HG03469 (cell line): ENCODE measurements at regions not wholly inside any gene's neighbourhood (a gene's known extent, or its start where the extent isn't known, plus 50 kb on each side); places are given as distances from the start of the nearest gene placed in this dataset.
"Not testable (repeated sequence)": the region's sequence is repeated elsewhere in the genome, so short reads cannot be mapped to it uniquely, and the experiment has no call there.

ENCODE experiments used
- ATAC-seq: cut with Tn5 transposase; IDR thresholded peaks from one replicate; pipeline ENCODE4 v1.9.1; 2021; ENCODE audit warnings: mild to moderate bottlenecking, moderate library complexity, moderate number of reproducible peaks; ENCODE audit not compliant: unreplicated experiment

DNA sequence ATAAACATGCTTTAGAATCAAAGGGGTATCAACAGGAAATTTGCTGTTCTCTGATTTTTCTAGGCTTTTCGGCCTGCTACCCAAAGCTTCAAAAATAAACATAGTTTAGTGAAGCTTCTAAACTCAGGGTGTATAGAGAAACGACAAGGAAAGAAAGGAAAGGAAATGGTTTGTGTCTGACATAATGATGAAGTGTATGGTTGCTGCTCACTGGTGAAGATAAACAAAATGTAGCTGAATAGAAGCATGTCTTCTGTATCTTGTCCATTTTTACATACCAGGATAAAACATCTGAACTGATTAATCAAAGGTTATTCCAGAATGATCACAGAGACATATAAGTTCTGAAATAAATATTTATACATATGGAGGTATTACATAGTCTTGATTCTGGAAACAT is 1324.6 kb upstream of the NRXN1 start:
- ATAC-seq: no peak

DNA sequence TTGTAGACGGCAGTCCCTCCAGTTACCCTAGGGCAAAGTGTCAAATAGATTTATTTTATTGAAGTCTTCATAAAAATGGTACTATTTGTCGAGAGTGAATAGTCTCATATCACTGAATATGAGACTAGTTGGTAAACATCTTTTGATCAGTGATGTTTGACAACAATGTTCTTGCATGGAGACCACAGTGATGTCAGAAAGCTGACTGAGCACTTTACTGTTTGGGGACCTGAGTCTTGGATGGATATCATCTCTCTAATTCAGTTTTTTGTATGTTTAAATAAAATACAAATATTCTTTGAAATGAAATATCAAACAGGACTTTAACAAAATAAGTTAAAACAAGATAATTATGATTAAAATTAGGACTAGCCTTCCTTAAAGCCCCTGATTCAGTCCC is 1315.4 kb upstream of the NRXN1 start:
- ATAC-seq: no peak

DNA sequence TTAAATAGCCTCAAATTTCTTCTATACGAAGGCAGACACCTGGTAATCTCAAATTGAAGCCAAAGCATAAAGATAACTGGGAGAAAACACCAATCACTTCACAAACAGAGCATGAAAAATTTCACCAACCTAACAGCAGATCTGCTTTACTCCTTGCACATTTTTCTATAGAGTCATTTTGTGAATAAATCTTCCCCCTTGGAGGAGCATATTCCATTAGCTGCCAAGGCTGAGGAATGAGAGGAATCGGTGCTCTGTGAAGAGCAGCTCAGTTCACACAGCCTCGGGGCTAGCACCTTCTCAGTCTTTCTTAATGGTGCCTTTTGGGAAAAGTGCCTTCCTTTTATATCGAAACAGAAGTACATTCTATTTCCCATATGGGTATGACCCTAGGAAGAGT is 1313.7 kb upstream of the NRXN1 start:
- no peak for ATAC-seq

DNA sequence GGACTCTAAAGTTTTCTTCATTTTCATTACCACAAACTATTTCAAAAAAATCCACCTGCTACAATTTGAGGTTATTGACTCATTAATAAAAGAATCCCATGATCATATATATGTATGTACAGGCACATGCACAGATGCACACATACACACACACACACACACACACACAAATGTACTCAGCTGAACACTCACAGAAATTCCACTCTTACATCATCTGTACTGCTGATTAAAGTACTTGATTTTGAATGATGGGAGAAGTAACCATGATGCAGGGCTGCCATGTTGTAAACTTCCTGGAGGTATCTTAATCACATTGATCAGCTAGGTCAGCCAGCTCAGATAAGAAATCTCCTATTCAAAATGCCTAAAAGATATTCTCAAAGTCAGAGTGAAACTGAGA is 1313.2 kb upstream of the NRXN1 start:
- ATAC-seq: no peak

DNA sequence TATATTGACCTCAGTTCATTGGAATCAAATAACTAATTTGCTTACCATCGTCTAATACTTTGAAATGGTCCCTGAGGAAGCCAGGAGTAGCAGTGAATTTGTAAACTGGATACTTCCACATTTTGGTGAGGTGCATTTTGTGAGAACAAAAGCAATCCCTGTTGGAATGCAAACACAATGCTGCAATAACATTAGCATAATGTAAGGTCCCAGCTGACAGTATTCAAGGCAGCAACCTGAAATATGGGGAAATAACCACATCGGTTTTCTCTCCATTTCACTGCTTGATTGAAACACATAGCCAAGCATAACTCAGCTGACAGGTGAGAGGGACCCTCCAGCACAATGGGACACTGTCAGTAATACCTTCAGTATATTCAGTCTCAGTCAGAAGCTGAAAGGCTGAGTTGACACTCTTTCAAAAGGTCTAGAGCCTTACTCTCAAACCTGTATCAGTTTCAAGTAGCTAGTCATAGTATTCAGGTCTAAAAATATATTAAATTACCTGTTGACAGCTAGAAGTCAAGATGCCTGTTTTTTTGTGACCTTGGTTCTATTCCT is 1311.9 kb upstream of the NRXN1 start:
- ATAC-seq: no peak

DNA sequence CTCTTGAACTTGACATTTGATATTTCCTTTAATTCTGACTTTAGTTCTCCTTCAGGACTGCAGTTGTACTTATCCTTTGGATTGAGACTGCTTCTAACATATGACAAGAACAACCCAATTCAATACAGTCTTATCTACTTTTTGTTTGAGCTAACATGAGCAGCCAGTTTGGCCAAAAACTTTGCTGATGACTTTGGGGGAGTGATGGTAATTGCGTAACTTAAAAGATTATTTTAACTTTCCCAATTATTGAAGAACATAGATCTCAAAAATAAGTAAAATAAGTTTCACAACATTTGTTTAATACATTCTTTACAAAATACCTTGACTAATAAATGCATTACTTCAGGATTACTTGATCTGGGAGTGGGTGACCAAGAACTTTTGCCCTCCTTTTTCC is 1311.1 kb upstream of the NRXN1 start:
- ATAC-seq: no peak

DNA sequence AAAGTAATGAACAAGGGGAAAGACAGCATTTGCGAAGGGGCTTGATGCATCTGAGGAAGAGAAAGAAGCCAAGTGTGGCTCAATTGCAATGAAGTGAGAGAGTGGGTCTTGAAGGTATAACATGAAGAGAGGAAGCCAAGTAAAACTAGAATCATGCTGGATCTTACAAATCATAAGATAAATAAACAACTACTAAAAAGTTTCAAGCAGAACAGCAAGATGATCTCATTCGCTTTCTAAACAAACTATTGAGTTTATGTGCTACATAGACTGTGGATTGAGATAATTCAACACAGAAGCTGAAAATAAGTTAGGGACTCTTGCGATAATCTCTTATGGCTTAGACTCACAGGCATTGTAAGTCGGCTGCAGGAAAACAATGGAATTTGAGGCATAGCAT is 1310.5 kb upstream of the NRXN1 start:
- ATAC-seq: no peak

DNA sequence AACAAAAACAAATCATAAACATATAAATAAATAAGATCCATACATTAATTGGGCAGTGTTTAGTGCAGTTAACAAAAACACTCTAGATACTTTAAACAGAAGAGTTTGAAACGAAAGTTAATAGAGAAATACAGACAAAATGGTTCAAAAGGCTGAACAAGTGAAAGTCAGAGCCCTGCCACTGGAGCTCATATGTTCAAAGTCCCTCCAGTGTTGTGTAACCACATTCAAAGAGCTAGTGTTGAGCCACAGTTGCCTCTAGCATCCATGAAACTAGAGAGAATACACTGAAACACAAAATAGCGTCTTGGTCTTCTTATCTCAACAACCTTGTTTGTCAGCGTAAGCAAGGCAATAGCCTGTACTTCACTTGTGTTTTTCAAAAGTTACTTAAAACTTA is 1309.8 kb upstream of the NRXN1 start:
- ATAC-seq: no peak

DNA sequence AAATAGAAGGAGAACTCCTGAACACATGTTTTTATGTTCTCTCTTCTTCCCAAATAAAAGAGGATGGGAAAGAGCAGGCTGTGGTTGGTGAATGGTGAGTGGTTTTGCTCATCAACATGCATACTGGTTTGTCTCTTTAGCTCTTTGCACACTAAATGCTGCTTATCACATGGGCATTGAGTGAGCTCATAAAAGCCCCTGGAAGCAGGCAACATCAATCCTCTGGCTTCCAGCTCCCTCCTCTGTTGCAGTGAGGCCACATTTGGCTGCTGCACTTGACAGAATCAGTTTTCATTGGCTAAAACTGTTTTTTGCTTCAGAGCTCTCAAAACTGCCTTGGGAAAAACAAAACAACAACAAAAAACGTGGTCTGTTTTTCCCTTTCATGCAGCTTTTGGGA is 1308.2 kb upstream of the NRXN1 start:
- ATAC-seq: no peak

DNA sequence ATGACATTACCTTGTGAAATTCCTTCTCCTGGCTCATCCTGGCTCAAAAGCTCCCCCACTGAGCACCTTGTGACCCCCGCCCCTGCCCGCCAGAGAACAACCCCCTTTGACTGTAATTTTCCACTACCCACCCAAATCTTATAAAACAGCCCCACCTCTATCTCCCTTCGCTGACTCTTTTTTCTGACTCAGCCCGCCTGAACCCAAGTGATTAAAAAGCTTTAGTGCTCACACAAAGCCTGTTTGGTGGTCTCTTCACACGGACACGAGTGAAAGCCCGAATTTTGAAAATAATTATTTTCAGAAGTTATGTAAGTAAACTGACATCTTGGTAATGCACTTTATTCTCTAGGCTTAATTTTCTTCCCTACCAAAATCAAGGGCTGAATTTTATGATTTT is 1305.9 kb upstream of the NRXN1 start:
- ATAC-seq: not testable (repeated sequence)

DNA sequence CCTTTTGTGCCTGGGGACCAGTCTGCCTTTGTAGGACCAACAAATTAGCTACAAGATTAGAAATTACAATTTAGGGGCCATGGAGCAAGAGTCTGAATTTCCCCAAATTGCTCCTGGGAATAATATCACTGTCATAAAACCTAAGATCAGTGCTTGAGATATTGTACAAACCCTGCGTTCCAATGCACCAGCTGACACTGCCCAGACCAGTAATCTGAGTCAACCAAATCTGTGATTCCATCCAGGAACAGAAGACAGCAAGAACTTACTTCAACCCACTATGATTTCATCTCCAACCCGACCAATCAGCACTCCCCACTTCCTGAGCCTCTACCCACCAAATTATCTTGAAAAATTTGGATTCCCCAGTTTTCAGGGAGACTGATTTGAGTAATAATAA is 1305.0 kb upstream of the NRXN1 start:
- ATAC-seq: no peak

DNA sequence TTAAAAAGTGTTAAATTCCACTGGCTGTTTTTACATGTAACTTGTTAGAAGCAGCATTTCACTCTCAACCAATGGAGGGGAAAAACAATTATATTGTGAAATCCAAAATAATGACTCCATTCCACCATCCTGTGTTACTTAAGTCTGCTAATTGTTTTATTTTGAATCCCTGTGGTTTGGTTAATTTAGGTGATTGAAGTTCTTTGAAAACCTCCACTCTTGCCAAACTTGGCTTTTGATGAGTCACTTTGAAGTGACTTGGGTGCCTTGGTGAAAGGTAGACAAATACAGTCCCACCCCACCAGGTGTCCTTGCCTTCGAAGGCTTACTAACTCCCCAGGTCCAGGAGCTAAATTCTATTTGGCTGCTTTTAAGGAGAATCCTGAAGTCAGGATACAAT is 1303.8 kb upstream of the NRXN1 start:
- no peak for ATAC-seq

DNA sequence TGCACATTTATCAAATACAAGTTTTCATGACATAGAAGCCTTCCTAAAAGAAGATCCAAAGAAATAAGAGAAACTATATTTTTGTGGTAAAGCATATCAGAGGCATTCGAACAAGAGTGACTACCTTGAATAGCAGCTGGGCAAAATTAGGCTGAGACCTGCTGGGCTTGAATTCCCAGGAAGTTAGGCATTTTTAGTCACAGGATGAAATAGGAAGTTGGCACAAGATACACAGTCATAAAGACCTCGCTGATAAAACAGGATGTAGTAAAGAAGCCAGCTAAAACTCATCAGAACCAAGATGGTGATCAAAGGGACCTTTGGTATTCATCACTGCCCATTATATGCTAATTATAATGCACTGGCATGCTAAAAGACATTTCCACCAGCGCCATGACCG is 1302.3 kb upstream of the NRXN1 start:
- ATAC-seq: no peak

DNA sequence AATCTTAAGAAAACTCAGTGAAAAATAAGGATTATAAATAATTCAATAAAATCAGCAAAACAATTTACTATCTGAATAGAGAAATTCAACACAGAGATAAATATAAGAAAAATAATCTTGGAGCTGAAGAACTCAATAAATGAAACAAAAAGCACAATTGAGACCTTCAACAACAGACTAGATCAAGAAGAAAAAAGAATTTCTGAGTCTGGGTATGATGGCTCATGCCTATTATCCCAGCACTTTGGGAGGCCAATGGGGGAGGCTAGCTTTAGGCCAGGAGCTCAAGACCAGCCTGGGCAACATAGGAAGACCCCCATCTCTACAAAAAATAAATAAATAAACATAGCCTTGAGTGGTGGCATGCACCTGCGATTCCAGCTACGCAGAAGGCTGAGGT is 1295.7 kb upstream of the NRXN1 start:
- no peak for ATAC-seq

DNA sequence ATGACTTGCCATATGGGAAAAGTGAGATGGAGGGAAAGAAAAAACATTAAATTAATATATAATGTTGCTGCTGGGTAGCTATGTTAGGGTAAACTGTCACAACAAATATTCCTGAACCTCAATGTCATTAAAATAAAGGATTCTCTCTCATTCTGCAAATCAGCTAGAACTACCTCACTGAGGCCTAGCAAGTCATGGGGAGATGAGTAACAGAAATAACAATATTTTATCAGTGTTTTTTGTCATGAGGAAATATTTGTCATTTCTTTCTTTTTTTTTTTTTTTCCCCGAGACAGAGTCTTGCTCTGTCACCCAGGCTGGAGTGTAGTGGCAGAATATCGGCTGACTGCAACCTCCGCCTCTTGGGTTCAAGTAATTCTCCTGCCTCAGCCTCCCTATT is 1282.3 kb upstream of the NRXN1 start:
- ATAC-seq: no peak

DNA sequence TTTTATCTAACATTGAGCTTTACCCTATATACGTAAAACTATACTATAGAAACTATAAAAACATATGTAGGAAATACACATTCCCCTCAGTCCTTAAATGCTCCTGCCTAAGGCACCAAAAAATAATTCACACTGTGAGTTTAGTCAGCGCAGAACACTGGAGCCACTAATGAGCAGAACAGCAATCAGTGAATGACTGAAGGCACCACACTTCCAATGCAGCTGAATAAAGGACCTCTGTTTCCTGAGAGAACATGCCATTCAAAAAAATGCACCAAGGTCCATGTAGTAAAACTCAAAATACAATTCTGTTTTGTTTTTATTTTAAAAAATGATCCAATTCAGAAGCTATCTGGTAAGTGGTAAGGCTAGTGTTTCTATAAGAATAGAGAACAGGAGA is 1280.6 kb upstream of the NRXN1 start:
- no peak for ATAC-seq

DNA sequence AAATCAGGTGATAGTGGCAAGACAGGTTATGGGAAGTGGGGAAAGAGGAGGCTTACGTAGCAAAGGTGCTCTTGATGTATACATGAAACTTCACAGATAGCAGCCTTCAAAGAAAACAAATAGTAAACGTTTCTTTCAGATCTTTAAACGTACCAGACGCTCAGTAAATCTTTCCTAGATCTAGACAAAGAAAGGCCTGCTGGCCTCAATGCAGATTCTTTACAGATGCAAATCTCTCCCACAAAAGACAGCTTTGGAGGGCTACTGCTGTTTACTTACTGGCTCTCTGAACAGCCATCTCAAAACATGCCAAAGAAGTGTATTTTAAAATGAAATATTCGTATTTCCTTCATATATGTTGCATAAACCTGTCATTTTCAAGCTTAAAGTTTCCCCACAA is 1279.9 kb upstream of the NRXN1 start:
- no peak for ATAC-seq

DNA sequence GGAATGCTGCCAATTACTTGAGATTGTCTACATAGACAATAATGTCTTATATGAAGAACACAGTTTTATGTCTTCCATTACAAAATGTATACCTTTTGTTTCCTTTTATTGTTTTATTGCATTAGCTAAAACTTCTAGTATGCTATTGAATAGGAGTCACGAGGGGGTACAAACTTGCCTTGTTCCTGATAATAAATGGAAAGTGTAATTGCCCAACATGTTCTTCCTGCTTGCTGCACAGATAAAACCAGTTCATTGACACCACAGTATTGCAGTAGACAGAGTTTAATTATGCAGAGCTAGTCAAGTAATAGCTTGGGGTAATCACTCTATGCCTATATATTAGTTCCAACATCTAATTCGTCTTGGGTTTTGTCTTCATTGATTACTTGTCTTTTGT is 1276.2 kb upstream of the NRXN1 start:
- ATAC-seq: no peak

DNA sequence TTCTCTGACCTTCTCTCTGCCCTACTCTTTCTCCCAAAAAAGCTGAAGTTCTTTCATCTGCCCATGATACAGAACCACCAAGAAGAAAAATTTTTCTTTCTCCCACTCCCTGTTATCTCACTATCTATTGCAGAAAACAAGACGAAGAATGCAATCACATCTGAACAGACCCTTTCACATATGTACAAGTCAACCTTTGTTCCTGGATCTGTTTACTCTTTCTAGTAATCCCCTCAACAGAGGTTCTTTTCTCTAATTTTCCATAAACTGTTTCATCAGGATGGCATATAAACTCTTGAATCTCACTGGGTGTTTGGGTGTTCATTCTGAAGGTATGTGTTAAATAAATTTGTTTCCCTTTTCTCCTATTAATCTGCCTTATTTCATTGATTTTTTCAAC is 1262.7 kb upstream of the NRXN1 start:
- no peak for ATAC-seq

DNA sequence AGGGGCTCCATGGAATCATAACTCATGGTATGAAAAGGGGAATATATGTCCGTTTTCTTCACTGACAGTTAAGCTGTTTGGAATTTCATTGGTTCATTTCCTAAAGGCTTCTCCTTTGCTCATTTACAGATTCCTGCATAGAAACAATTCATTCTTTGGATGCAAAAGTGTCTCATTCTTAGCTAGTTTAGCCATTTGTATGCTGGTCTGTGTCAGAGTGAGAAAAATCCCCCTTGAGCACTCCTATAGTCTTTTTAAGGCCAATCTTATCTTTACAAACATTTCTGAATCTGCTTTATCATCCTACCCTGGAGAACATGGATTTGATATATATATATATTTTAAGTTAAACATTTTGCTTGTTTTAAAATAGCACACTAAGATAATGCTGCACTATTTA is 1260.9 kb upstream of the NRXN1 start:
- no peak for ATAC-seq

DNA sequence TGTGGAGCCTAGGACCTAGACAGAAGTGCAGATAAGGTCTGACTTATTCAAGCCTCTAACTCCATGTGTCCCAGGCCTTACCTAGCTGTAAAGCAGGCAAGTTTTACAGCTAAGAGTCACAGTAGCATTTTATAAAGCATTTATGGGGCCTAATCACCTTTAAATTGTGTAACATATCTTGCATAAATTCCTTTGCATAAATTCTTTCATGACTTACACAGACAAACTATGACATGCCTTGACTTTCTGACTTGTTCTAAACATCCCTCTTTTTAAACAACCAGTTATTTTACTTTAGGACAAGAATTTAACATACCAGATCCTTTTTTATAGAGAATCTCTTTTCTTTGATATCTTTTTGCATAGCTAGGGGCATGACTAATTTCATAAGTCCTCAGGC is 1257.8 kb upstream of the NRXN1 start:
- ATAC-seq: no peak

DNA sequence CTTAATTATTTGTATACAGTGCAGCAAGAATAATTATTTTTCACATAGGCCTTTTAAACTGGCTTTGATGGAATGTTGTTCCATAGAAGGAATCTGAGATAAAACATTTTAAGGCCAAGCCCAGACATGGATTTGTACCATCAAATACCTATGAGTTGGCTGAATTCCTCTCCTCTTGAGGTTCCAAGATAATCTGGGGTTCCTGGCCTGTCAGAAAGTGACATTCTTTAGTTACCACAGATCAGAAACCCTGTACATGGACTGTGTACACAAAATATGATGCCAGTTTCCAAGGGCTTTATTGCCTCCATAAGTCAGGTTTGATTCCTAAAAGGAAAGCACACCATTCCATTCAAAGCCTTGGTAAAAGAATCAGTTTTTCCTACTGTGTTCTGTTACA is 1256.7 kb upstream of the NRXN1 start:
- ATAC-seq: no peak

DNA sequence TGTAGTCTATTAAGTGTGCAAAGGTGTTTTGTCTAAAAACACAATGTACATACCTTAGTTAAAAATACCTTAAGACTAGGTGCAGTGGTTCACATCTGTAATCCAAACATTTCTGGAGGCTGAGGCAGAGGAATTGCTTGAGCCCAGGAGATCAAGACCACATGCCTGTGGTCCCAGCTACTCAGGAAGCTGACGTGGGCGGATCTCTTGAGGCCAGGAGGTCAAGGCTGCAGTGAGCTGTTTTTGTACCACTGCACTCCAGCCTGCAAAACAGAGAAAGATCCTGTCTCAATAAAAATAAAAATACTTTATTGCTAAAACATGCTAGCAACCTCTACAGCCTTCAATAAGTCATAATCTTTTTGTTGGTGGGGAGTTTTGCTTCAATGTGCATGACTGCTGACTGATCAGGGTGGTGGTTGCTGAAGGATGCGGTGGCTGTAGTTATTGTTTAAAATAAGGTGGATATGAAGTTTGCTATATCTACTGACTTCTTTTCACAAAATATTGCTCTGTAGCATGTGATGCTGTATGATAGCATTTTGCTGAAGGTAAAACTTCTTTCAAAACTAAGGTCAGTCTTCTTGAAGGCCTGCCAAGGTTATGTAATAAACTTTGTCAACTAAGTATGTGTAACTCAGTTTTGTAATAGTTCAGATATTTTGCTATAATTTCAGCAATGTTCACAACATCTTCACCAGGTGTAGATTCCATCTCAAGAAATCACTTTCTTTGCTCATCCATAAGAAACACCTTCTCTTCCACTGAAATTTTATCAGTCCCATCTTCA is 1238.0 kb upstream of the NRXN1 start:
- no peak for ATAC-seq
